Osteoblast (primary cell): ENCODE measurements at regions not wholly inside any gene's neighbourhood (a gene's known extent, or its start where the extent isn't known, plus 50 kb on each side); places are given as distances from the start of the nearest gene placed in this dataset. TPM values are rescaled to one million over a fixed set of nuclear protein-coding genes. Genes with fewer than 3 reads are reported as not detected.
A peak's percentile ranks its signal among the peaks of the same experiment; 100 is the strongest.

Experiments used
- DNase-seq: peaks from one replicate; pipeline ENCODE4 v3.0.0; 2011; ENCODE audit warnings: low spot score, mixed read lengths; ENCODE audit not compliant: insufficient read length; ENCODE audit errors: missing footprints
- H2AFZ ChIP-seq: 2 replicates; pipeline ENCODE4 v1.6.0; 2011; ENCODE audit warnings: mild to moderate bottlenecking, low read length
- H3K27ac ChIP-seq: 2 replicates; pipeline ENCODE4 v1.5.1; 2011; ENCODE audit warnings: mild to moderate bottlenecking, low read depth, low read length, moderate library complexity
- H3K27me3 ChIP-seq: 2 replicates; pipeline ENCODE4 v1.6.0; 2012; ENCODE audit warnings: mild to moderate bottlenecking, control low read depth, inconsistent platforms, low read length, moderate library complexity; ENCODE audit not compliant: insufficient read depth
- H3K36me3 ChIP-seq: 2 replicates; pipeline ENCODE4 v1.5.1; 2011; ENCODE audit warnings: mild to moderate bottlenecking, low read length, control low read depth, moderate library complexity; ENCODE audit not compliant: insufficient read depth
- H3K4me1 ChIP-seq: 2 replicates; pipeline ENCODE4 v1.5.1; 2011; ENCODE audit warnings: mild to moderate bottlenecking, low read length, control low read depth, moderate library complexity; ENCODE audit not compliant: insufficient read depth
- H3K4me2 ChIP-seq: 2 replicates; pipeline ENCODE4 v1.6.0; 2011; ENCODE audit warnings: mild to moderate bottlenecking, low read length; ENCODE audit not compliant: insufficient read depth
- H3K4me3 ChIP-seq: fragments of 200-600 bp; sonication (generic); 3 replicates; pipeline ENCODE4 v1.5.1; 2012; ENCODE audit warnings: mild to moderate bottlenecking, low read length, inconsistent platforms; ENCODE audit not compliant: insufficient read depth
- H3K79me2 ChIP-seq: 2 replicates; pipeline ENCODE4 v1.6.0; 2012; ENCODE audit warnings: mild to moderate bottlenecking, low read length, control low read depth, inconsistent platforms; ENCODE audit not compliant: insufficient read depth
- H3K9me3 ChIP-seq: 2 replicates; pipeline ENCODE4 v1.5.1; 2011; ENCODE audit warnings: low read depth, low read length, control low read depth
- H4K20me1 ChIP-seq: 2 replicates; pipeline ENCODE4 v1.6.0; 2012; ENCODE audit warnings: mild to moderate bottlenecking, low read length, control low read depth; ENCODE audit not compliant: insufficient read depth
- small RNA-seq: library from RNA; depleted of rRNA; stranded (forward); fragments of <200 nt; gene quantifications from one replicate; pipeline ENCODE3, GENCODE V24; 2012
- TF ChIP-seq, protein P1 (sequence below): IDR thresholded peaks from 2 replicates; pipeline ENCODE4 v1.5.1; 2011; ENCODE audit warnings: mild to moderate bottlenecking, low read depth, low read length, moderate library complexity; ENCODE audit errors: extremely low read depth

- peak; percentile 9 for DNase-seq
- Histone ChIP-seq H3K4me3 (no peak overlapping the region), H3K4me2 (no peak overlapping the region), H3K27me3 (no peaks in the 10 kb centered on the region), H3K79me2 (no peaks in the 10 kb centered on the region), H3K9me3 (peaks cover 2% of the 10 kb centered on the region), H2AFZ (no peak overlapping the region), H4K20me1 (no peaks in the 10 kb centered on the region), H3K4me1 (no peaks in the 10 kb centered on the region), H3K27ac (no peak overlapping the region), H3K36me3 (no peaks in the 10 kb centered on the region)
- TF ChIP-seq, protein P1, sequence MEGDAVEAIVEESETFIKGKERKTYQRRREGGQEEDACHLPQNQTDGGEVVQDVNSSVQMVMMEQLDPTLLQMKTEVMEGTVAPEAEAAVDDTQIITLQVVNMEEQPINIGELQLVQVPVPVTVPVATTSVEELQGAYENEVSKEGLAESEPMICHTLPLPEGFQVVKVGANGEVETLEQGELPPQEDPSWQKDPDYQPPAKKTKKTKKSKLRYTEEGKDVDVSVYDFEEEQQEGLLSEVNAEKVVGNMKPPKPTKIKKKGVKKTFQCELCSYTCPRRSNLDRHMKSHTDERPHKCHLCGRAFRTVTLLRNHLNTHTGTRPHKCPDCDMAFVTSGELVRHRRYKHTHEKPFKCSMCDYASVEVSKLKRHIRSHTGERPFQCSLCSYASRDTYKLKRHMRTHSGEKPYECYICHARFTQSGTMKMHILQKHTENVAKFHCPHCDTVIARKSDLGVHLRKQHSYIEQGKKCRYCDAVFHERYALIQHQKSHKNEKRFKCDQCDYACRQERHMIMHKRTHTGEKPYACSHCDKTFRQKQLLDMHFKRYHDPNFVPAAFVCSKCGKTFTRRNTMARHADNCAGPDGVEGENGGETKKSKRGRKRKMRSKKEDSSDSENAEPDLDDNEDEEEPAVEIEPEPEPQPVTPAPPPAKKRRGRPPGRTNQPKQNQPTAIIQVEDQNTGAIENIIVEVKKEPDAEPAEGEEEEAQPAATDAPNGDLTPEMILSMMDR: no peak
Measured at GRCh38 chr5:19406576-19407365, 581.2 kb downstream of the CDH18 start.

- Histone ChIP-seq H3K79me2 (no peaks in the 10 kb centered on the region), H2AFZ (no peak overlapping the region), H3K27me3 (no peaks in the 10 kb centered on the region), H3K9me3 (peaks cover 2% of the 10 kb centered on the region), H3K27ac (no peak overlapping the region), H3K36me3 (no peaks in the 10 kb centered on the region), H3K4me1 (no peaks in the 10 kb centered on the region), H4K20me1 (no peaks in the 10 kb centered on the region), H3K4me2 (no peak overlapping the region), H3K4me3 (no peak overlapping the region)
- no peak for DNase-seq
- TF ChIP-seq, protein P1: no peak
Measured at GRCh38 chr5:19408149-19408548, 579.9 kb downstream of the CDH18 start.

DNA sequence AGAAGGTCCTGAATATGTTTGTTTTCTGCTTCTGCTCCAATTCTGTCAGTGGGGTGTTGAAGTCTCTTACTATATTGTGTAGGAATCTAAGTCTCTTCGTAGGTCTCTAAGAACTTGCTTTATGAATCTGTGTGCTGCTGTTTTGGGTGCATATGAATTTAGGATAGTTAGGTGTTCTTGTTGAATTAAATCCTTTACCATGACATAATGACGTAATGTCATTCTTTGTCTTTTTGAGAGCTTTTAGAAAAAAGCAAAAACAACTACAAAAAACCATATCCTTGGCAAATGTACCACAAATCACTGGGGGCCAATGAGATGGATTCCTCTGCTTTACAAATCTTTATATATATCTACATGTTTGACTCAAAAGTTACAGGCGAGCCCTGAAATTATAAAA, 576.1 kb downstream of the CDH18 start:
- TF ChIP-seq, protein P1: no peak
- no peaks in the 10 kb centered on the region for H3K79me2 ChIP-seq
- no peak for DNase-seq
- no peak overlapping the region for H3K4me3 ChIP-seq
- no peaks in the 10 kb centered on the region for H3K4me1 ChIP-seq
- no peaks in the 10 kb centered on the region for H3K27me3 ChIP-seq
- peaks cover 12% of the 10 kb centered on the region for H3K9me3 ChIP-seq
- H2AFZ ChIP-seq: no peak overlapping the region
- no peaks in the 10 kb centered on the region for H4K20me1 ChIP-seq
- no peak overlapping the region for H3K27ac ChIP-seq
- no peaks in the 10 kb centered on the region for H3K36me3 ChIP-seq
- no peak overlapping the region for H3K4me2 ChIP-seq

Small RNA genes in the stretch of these regions (small RNA-seq; reads per million reads assigned to genes)
- gene AC025768.1 (not detected), gene RF00017 (not detected), gene RF00136 (not detected), gene RN7SL58P (not detected)
